ENCODE measurements at regions not wholly inside any gene's neighbourhood (a gene's known extent, or its start where the extent isn't known, plus 50 kb on each side); places are given as distances from the start of the nearest gene placed in this dataset.

GRCh38 chr21:30014886-30015285 is 75.1 kb upstream of the GRIK1 start:
- TF ChIP-seq, protein P1, sequence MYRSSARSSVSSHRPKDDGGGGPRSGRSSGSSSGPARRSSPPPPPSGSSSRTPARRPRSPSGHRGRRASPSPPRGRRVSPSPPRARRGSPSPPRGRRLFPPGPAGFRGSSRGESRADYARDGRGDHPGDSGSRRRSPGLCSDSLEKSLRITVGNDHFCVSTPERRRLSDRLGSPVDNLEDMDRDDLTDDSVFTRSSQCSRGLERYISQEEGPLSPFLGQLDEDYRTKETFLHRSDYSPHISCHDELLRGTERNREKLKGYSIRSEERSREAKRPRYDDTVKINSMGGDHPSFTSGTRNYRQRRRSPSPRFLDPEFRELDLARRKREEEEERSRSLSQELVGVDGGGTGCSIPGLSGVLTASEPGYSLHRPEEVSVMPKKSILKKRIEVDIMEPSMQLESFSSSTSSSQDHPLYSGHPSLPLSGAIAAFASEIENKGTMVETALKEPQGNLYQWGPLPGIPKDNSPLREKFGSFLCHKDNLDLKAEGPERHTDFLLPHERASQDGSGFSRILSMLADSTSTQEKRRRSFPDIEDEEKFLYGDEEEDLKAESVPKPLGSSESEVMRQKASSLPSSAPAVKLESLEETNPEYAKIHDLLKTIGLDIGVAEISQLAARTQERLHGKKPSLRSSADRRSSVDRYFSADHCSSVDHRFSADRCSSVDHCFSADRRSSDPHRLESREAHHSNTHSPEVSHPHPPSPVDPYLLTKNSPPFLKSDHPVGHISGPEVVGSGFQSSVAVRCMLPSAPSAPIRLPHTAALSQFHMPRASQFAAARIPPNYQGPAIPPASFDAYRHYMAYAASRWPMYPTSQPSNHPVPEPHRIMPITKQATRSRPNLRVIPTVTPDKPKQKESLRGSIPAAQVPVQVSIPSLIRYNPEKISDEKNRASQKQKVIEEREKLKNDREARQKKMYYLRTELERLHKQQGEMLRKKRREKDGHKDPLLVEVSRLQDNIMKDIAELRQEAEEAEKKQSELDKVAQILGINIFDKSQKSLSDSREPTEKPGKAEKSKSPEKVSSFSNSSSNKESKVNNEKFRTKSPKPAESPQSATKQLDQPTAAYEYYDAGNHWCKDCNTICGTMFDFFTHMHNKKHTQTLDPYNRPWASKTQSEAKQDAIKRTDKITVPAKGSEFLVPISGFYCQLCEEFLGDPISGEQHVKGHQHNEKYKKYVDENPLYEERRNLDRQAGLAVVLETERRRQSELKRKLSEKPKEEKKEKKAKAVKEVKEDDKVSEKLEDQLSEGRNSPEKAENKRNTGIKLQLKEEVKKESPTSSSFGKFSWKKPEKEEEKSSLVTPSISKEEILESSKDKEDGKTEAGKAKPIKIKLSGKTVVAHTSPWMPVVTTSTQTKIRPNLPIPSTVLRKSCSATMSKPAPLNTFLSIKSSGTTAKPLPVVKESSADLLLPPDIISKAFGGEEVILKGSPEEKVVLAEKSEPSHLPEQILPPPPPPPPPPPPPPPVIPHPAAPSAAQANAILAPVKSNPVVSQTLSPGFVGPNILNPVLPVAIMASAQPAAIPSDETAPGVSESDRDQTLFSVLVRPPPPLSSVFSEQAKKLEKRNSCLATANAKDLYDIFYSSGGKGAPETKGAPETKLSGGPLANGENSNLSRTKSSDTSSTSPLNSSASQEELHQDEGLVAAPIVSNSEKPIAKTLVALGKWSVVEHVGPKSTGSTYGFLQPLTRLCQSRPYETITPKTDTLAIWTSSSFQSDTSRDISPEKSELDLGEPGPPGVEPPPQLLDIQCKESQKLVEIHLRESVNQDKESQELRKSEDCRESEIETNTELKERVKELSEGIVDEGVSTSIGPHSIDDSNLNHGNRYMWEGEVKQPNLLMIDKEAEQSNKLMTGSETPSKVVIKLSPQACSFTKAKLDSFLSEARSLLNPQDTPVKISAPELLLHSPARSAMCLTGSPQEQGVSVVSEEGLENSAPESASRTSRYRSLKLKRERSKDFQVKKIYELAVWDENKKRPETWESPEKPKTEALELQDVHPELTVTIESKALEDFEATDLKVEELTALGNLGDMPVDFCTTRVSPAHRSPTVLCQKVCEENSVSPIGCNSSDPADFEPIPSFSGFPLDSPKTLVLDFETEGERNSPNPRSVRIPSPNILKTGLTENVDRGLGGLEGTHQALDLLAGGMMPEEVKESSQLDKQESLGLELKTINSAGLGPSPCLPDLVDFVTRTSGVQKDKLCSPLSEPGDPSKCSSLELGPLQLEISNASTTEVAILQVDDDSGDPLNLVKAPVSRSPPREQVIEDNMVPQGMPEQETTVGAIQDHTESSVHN (IDR thresholded peaks at IDR 0.05; ENCODE audit: borderline replicate concordance in 1 of 2, low read depth in 1 of 2) = no peak
- TF ChIP-seq KLF10 (CRISPR knock-in tag; IDR thresholded peaks at IDR 0.05) = no peak
- no peak for TF ChIP-seq BHLHE40 (IDR thresholded peaks at IDR 0.05; ENCODE audit: low read length)
- TF ChIP-seq SMAD4 (CRISPR knock-in tag; conservative IDR thresholded peaks at IDR 0.05) = no peak
- TF ChIP-seq, protein P2, sequence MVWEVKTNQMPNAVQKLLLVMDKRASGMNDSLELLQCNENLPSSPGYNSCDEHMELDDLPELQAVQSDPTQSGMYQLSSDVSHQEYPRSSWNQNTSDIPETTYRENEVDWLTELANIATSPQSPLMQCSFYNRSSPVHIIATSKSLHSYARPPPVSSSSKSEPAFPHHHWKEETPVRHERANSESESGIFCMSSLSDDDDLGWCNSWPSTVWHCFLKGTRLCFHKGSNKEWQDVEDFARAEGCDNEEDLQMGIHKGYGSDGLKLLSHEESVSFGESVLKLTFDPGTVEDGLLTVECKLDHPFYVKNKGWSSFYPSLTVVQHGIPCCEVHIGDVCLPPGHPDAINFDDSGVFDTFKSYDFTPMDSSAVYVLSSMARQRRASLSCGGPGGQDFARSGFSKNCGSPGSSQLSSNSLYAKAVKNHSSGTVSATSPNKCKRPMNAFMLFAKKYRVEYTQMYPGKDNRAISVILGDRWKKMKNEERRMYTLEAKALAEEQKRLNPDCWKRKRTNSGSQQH (CRISPR knock-in tag; IDR thresholded peaks at IDR 0.05) = no peak
- no peak for TF ChIP-seq HDGF (IDR thresholded peaks at IDR 0.05)
- TF ChIP-seq CTCF (IDR thresholded peaks at IDR 0.05 in 2 of 3, conservative IDR thresholded peaks at IDR 0.05 in 1 of 3; ENCODE audit: insufficient read depth in 2 of 3, low read depth in 1 of 3, low read length in 3 of 3) = no peak
- no peak for TF ChIP-seq RFX5 (IDR thresholded peaks at IDR 0.05; ENCODE audit: low read depth, low read length)
- TF ChIP-seq NFE2L1 (tag; IDR thresholded peaks at IDR 0.05; ENCODE audit: borderline replicate concordance, low read depth) = no peak
- TF ChIP-seq HCFC1 (IDR thresholded peaks at IDR 0.05; ENCODE audit: low read depth, low read length) = no peak
- no peak for TF ChIP-seq DEAF1 (CRISPR knock-in tag; IDR thresholded peaks at IDR 0.05)

Data from K562 (cell line).